Medulla oblongata (tissue), 1 donor: ENCODE measurements at regions not wholly inside any gene's neighbourhood (a gene's known extent, or its start where the extent isn't known, plus 50 kb on each side); places are given as distances from the start of the nearest gene placed in this dataset.
A peak's percentile ranks its signal among the peaks of the same experiment; 100 is the strongest.

Source experiments
- DNase-seq: peaks from one replicate; pipeline ENCODE4 v3.0.0-alpha.2; 2015; ENCODE audit errors: extremely low spot score

DNA sequence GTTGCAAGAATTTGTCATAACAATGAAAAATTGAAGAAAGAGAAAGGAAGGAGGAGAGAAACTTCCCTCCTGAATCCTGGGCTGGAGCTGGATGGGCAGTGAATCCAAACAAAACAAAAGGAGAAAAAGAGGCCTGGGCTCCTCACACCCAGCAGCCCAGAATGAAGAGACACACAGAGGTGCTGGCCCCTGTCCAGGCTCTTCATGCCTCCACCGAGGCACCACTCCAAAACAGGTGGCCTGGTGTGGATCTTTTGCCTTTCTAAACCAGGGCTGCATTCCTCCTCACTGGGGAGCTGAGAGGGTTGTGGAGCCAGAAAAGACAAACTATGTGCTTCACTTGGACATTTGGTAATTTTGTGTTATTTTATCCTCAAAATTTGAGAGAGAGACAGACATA is 76.0 kb downstream of the FAM124B start:
- DNase-seq = no peak

- no peak for DNase-seq
These were observed 77.3 kb downstream of the FAM124B start for GRCh38 chr2:224324604-224325003.

DNA sequence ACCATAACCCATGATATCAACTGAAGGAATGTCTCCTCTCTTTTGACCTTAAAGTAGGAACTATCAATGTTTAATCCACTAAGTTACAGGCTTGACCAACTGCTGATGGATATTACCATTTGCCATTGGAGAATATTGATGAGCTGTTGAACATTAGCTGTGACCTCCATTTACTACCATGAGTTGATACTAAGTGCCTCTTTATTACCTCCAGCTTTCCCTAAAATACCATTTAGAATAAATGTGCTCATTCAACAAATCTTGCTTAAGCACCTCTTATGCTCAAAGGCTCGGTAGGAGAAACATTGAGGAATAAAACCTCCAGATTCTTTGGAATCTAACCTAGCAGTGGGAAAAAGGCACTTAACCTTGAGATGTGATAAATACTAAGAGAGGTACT is 81.2 kb downstream of the FAM124B start:
- DNase-seq = no peak

GRCh38 chr2:224319750-224320149 is 82.2 kb downstream of the FAM124B start:
- DNase-seq = no peak

DNA sequence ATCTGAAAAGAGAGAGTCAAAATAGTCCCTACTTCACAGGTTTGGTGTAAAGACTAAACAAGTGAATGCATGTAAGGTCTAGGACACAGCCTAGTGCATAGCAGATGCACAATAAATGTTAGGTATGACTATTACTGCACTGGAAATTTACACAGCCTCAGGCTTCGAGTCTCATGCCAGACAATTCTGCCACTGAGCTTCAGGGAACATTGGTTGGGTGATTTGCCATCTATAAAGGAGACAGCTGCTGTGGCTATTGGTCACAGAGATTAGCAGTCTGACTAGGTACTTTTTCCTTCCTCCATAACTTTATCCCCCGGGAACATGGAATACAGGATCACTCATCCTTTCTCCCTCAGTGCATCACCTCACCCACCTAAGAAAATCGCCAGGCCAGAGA is 89.2 kb downstream of the FAM124B start:
- DNase-seq = no peak

DNA sequence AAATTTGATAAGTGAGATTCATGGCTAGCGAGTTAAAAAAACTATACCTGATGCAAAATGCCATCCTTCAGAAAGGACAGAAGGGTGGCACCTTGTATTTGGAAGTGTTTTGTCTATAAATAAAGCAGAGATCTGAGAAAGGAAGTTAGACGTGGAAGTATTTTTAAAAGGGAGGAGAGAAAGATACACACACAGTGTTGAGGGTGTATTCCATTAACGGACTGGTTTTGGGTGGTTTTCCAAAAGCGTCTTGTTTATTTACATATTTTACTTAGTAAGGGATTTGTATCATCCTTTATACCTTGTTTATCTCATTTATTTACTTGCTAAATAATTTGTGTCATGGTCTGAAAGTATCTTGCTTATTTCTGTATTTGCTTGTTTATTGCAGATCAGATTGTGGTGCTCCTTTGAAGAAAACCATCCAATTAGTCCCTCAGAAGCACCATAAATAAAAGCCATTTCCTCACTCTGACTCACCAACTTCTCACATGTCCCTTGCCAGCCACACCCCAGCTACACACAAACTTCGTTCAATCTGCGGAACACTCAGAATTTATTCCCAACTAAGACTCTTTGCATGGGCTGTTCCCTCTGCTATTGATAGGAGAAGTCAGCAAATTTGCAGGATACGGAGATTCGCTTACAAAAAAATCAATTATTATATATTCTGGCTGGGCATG is 90.8 kb downstream of the FAM124B start:
- DNase-seq = no peak

GRCh38 chr2:224309176-224309575 is 92.7 kb downstream of the FAM124B start:
- no peak for DNase-seq

- no peak for DNase-seq
These were observed 93.5 kb downstream of the FAM124B start for GRCh38 chr2:224308272-224308911.

DNA sequence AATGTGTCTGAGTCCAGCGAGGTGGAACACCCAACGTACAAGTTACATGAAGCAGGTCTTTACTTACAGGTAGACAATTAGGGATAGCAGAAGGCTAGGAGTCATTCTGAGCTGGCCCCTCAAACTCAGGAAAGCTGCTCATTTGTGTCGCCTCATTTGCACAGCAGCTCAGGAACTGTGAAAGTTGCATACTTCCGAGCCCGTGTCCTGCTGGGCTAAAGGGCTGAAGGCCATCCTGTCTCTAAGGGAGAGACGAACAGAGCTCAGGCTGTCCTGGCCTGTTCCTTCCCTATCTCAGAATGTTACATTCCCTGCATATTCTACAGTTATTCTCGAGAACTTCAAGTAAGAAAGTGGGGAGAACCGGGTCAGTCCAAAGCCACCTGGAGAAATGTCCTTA is 99.0 kb downstream of the FAM124B start:
- DNase-seq = no peak

- no peak for DNase-seq
These were observed 107.9 kb downstream of the FAM124B start for GRCh38 chr2:224293976-224294375.

- DNase-seq = no peak
These were observed 114.4 kb downstream of the FAM124B start for GRCh38 chr2:224287531-224287930.

DNA sequence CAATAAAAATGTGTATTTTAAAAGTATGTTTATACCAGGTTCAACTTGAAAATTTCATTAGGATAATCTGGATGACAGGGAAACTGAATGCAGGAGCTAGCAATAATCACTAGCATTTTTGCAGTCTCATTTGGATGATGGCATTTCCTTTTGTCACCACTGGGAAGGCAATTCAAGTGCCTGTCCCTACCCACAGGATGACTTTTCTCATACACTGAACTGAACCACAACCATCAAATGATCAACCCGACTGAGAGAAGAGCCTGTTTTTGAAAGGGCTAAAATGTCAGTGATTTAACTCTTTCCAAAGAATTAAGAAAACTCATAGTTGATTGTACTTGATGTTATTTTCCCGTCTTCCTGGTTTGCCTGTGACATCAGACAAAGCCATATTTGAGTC is 115.0 kb downstream of the FAM124B start:
- DNase-seq = no peak

DNA sequence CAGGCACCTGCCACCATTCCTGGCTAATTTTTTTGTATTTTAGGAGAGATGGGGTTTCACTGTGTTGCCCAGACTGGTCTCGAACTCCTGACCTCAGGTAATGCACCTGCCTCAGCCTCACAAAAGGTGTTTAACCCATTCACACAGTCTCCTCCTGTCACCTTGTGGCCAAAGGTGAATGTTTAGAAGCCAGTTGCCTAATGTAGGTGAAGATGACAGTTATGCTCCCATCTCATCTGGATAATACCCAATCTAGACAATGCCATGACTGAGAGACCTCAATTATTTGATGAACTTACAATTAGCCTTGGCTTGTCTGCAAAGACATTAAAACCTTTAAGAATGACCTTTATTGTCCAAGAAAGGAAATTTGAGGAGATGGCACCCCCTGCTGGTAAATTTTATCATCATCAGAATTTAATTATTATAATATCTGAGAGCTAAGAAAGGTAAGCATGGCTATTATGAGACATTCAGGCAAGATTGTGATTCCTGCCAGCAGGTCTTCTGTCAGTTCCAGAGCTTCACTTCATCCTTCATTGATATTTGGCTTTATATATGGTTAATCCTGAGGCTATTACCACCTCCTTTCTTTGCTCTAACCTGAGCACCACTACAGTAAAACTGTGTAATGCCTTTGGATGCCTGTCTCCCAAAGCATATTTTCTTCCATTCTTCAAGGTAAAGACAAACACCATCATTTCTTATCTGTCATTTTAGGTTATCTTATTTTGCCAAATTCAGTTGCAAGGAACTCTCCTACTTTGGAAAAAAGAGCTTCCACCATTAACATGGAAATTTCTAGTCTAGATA is 117.6 kb downstream of the FAM124B start:
- DNase-seq = peak; percentile 68

GRCh38 chr2:224283466-224283965 is 118.4 kb downstream of the FAM124B start:
- DNase-seq = no peak

GRCh38 chr2:224281374-224281773 is 120.5 kb downstream of the FAM124B start:
- DNase-seq = no peak

GRCh38 chr2:224278531-224278930 is 123.4 kb downstream of the FAM124B start:
- DNase-seq = no peak

GRCh38 chr2:224276251-224276650 is 125.7 kb downstream of the FAM124B start:
- DNase-seq = no peak

DNA sequence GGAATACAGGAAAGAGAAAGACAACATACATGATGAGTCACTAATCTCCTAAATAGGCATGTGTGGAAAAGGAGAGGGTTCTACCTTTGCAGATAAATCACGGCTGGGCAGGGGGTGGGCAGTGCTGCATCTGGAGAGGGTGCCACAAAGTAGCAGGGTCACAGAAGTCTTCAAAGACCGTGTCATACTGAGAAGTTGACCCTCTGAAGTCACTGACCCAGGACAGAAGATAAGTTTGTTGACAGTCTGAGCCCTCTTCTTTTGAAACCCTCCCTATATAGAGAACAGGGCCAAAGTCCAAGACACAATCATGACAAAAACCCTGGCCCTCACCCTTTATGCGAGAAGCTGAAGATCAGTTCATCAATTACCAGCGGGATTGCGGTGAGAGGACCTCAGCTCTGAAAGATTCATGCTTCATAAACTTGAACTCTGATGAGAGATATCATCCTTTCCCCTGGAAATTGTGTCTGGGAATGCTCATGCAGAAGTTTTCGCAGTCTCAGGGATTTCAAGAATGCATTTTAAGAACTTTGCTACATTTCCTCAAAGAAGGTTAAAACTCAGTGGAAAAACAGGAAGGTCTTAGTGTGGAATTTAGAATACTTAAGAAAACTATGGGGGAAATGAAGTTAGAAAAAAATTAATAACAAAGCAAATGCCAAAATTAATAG is 129.5 kb downstream of the FAM124B start:
- DNase-seq = no peak

DNA sequence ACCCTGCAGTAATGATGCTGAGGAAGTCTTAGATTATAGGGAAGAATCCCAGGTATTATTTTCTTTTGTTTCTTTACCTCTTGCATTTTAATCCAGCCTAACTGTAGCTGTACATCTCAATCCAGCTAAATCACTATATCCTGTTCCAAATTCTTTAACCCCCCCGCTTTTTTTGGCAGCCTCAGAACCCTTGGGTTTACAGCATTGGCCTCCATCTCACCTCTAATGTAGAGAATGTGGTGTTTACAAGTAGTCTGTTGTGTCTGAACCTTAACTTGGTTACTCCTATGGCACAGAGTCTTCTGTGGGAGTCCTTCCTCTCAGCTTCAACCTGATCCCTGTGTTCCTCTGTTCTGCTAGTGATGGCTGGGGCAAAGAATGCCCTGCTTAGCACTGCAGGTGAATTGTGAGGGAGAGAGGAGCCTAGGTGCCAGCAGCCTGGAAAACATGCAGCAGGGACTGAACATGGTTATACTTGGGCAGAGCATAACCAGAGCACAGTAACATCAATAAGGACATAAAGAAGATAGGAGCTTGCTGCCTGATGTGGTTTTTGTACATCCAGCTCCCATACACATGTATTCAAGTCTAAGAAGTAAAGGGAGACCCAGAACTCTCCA is 130.2 kb downstream of the FAM124B start:
- DNase-seq = no peak

DNA sequence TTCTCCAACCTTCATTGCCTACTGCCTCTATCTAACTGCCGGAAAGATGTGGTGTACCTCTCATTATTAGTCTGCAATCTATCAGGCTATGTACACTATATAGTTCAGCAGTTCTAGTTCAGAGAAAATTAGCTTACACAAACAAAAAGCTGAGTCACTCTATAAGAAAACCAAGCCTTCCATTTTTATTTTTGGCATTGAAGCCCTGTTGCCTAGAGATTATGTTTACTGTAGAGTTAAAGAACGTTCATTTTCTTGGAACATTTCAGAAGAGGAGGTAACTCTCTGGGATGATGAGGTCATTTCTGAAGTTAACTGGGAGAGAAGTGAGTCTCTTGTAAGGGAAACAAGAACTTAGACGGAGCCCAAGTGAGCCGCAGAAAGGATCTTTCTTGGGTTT is 133.5 kb downstream of the FAM124B start:
- no peak for DNase-seq

- no peak for DNase-seq
These were observed 137.6 kb downstream of the FAM124B start for GRCh38 chr2:224264259-224264658.
